B cell (primary cell): ENCODE measurements at regions not wholly inside any gene's neighbourhood (a gene's known extent, or its start where the extent isn't known, plus 50 kb on each side); places are given as distances from the start of the nearest gene placed in this dataset.

ENCODE experiments used
- ATAC-seq: fragments of 200-7000 bp; cut with Tn5 transposase; one replicate; pipeline ENCODE4 v1.10.0; 2021; ENCODE audit warnings: low read depth, mild to moderate bottlenecking, moderate number of reproducible peaks, moderate library complexity
- CTCF ChIA-PET: fragments of 350-600 bp; sonication (Branson Sonifier 250); formaldehyde crosslinking; loops from one replicate; lab custom pipeline; 2021; ENCODE audit warnings: antibody characterized with exemption, inconsistent platforms; lab: Charles Lee
- POLR2A ChIA-PET: fragments of 350-600 bp; sonication (Branson Sonifier 250); formaldehyde crosslinking; loops from one replicate; lab custom pipeline; 2021; ENCODE audit warnings: antibody characterized with exemption; lab: Charles Lee
- DNase-seq: peaks from one replicate; pipeline ENCODE4 v3.0.0; 2013
- H2AFZ ChIP-seq: 2 replicates; pipeline ENCODE4 v1.6.1; 2012; ENCODE audit warnings: mild to moderate bottlenecking, low read depth, low read length; ENCODE audit not compliant: insufficient read depth, poor library complexity, severe bottlenecking
- H3K27ac ChIP-seq, 2 donors: 1 replicate in 1 of 2; 2 replicates in 1 of 2; pipeline ENCODE4 v1.5.1; 2012 to 2013; ENCODE audit warnings: low read length in 2 of 2, mild to moderate bottlenecking in 2 of 2, moderate library complexity in 1 of 2
- H3K27me3 ChIP-seq, 4 experiments: fragments of 200-600 bp in 1 of 4; sonication (generic) in 1 of 4; replicated peaks in 1 of 4; 1 replicate in 2 of 4; 2 replicates in 2 of 4; pipeline versions ENCODE4 v1.6.1 to v1.7.0; 2013 to 2016; ENCODE audit warnings: low read length in 3 of 4, mild to moderate bottlenecking in 2 of 4, mixed read lengths in 1 of 4, moderate library complexity in 1 of 4; ENCODE audit not compliant: insufficient read depth in 4 of 4, control insufficient read depth in 3 of 4; ENCODE audit errors: control extremely low read depth in 1 of 4
- H3K36me3 ChIP-seq, 2 experiments: replicated peaks in 1 of 2; 1 replicate in 1 of 2; 2 replicates in 1 of 2; pipeline versions ENCODE4 v1.6.1 to v1.7.1; 2013; ENCODE audit warnings: low read length in 1 of 2; ENCODE audit not compliant: insufficient read depth in 2 of 2, control insufficient read depth in 1 of 2; ENCODE audit errors: control extremely low read depth in 1 of 2, extremely low read depth in 1 of 2
- H3K4me1 ChIP-seq, 2 donors: fragments of 200-600 bp in 1 of 2; sonication (generic) in 1 of 2; 1 replicate in 1 of 2; 2 replicates in 1 of 2; pipeline versions ENCODE4 v1.5.1 to v1.6.1; 2013 to 2017; ENCODE audit warnings: low read length in 2 of 2; ENCODE audit not compliant: control insufficient read depth in 2 of 2, insufficient read depth in 2 of 2
- H3K4me2 ChIP-seq: replicated peaks from 2 replicates; pipeline ENCODE3; 2012; ENCODE audit warnings: mild to moderate bottlenecking, low read depth, low read length; ENCODE audit not compliant: poor library complexity, severe bottlenecking
- H3K4me3 ChIP-seq, 5 experiments: fragments of 200-600 bp in 1 of 5; sonication (generic) in 1 of 5; 1 replicate in 3 of 5; 2 replicates in 2 of 5; pipeline versions ENCODE4 v1.5.1 to v1.7.0; 2011 to 2016; ENCODE audit warnings: low read length in 4 of 5, mild to moderate bottlenecking in 4 of 5, low read depth in 2 of 5, control low read depth in 1 of 5, moderate library complexity in 1 of 5; ENCODE audit not compliant: insufficient read depth in 1 of 5; ENCODE audit errors: control extremely low read depth in 1 of 5, extremely low read depth in 1 of 5
- H3K79me2 ChIP-seq: fragments of 200-600 bp; sonication (generic); one replicate; pipeline ENCODE4 v1.6.0; 2016; ENCODE audit warnings: low read length; ENCODE audit not compliant: control insufficient read depth, insufficient read depth
- H3K9ac ChIP-seq: fragments of 200-600 bp; sonication (generic); 2 replicates; pipeline ENCODE4 v1.6.1; 2017; ENCODE audit warnings: mild to moderate bottlenecking, low read length, moderate library complexity
- H3K9me3 ChIP-seq, 3 donors: one replicate each; pipeline versions ENCODE4 v1.6.1 to v1.7.1; 2013; ENCODE audit warnings: low read length in 2 of 3; ENCODE audit not compliant: control insufficient read depth in 2 of 3, insufficient read depth in 1 of 3; ENCODE audit errors: control extremely low read depth in 1 of 3
- H4K20me1 ChIP-seq: 2 replicates; pipeline ENCODE4 v1.6.0; 2012; ENCODE audit warnings: mild to moderate bottlenecking, low read length; ENCODE audit not compliant: insufficient read depth, control insufficient read depth, poor library complexity, severe bottlenecking
- H3K27ac Mint-ChIP-seq: one replicate; pipeline ENCODE4 v1.8.0; 2021; ENCODE audit warnings: mixed read lengths
- H3K27me3 Mint-ChIP-seq: one replicate; pipeline ENCODE4 v1.8.0; 2021; ENCODE audit warnings: mixed read lengths
- H3K4me1 Mint-ChIP-seq: one replicate; pipeline ENCODE4 v1.8.0; 2021; ENCODE audit warnings: mixed read lengths
- H3K4me3 Mint-ChIP-seq: one replicate; pipeline ENCODE4 v1.8.0; 2021; ENCODE audit warnings: mixed read lengths
- H3K9me3 Mint-ChIP-seq: one replicate; pipeline ENCODE4 v1.8.0; 2022; ENCODE audit warnings: mixed read lengths; ENCODE audit not compliant: insufficient read depth
- EZH2 ChIP-seq: IDR thresholded peaks from 2 replicates; pipeline ENCODE4 v1.6.1; 2012; ENCODE audit warnings: borderline replicate concordance, low read depth, mild to moderate bottlenecking, moderate library complexity, low read length; ENCODE audit not compliant: insufficient read depth, poor library complexity, severe bottlenecking
- WGBS: methylation state at CpG from one replicate; pipeline ENCODE4 v1.1.5; 2013; ENCODE audit warnings: missing lambda C conversion rate; ENCODE audit not compliant: insufficient coverage; 5-methylcytosine and 5-hydroxymethylcytosine counted together
- intact Hi-C: fragments of 100-400 bp; cut with micrococcal nuclease; formaldehyde crosslinking; loops from one replicate; pipeline ENCODE4 v1.10.0; 2022
- TF ChIP-seq, protein P1 (sequence below): fragments of 200-600 bp; IDR thresholded peaks from one replicate; pipeline ENCODE4 v1.8.0; 2022; ENCODE audit warnings: antibody characterized with exemption, mild to moderate bottlenecking

DNA sequence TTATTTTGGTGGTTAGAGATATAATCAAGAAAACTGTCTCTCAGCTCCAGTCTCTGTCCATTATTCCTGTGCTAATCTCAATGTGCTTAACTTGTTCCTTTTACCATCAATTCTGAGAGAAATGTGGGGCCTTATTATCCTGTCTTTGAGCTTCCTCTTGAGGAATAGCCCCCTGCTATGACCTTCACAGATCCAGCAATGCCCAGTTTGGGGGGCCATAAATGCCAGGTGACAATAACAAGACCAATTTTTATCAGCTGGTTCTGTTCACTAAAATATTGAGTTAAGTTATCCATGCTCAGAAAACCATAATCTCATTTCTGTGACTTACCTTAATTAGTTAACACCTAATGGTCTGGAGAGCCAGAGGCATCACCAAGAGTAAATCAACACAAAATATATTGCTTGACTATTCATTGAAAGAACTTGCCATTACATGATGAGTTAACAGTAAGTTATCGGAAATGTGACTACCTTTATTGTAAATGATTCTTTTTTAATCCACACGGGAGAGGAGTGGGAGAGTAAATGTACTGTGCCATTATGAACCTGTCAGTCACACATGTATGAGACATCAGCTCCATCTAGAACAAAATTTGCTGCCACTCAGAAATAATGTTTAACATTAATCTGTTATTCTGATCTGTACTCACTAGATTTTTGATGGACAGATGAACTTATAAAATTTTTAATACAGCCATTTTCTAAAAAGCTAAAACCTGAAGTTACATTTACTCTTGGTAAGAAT is 149.7 kb downstream of the ID4 start:
- no CpG with 5 or more reads among the region's 2 CpGs for WGBS
- no peaks in the 10 kb centered on the region for H4K20me1 ChIP-seq
- Mint-ChIP-seq H3K4me3 (no peak overlapping the region), H3K4me1 (no peaks in the 10 kb centered on the region), H3K27me3 (no peaks in the 10 kb centered on the region), H3K9me3 (no peaks in the 10 kb centered on the region), H3K27ac (no peak overlapping the region)
- ChIA-PET CTCF (no interaction called here), POLR2A (no interaction called here)
- H3K4me3 ChIP-seq: no peak overlapping the region
- H3K9me3 ChIP-seq: no peaks in the 10 kb centered on the region
- intact Hi-C loops: no loop called here
- no peaks in the 10 kb centered on the region for H3K36me3 ChIP-seq
- DNase-seq (no peak), ATAC-seq (no peak)
- H3K9ac ChIP-seq: no peak overlapping the region
- H3K4me2 ChIP-seq: no peak overlapping the region
- no peaks in the 10 kb centered on the region for H3K4me1 ChIP-seq
- H2AFZ ChIP-seq: no peak overlapping the region
- H3K27me3 ChIP-seq: no peaks in the 10 kb centered on the region
- no peaks in the 10 kb centered on the region for H3K79me2 ChIP-seq
- TF ChIP-seq, protein P1, sequence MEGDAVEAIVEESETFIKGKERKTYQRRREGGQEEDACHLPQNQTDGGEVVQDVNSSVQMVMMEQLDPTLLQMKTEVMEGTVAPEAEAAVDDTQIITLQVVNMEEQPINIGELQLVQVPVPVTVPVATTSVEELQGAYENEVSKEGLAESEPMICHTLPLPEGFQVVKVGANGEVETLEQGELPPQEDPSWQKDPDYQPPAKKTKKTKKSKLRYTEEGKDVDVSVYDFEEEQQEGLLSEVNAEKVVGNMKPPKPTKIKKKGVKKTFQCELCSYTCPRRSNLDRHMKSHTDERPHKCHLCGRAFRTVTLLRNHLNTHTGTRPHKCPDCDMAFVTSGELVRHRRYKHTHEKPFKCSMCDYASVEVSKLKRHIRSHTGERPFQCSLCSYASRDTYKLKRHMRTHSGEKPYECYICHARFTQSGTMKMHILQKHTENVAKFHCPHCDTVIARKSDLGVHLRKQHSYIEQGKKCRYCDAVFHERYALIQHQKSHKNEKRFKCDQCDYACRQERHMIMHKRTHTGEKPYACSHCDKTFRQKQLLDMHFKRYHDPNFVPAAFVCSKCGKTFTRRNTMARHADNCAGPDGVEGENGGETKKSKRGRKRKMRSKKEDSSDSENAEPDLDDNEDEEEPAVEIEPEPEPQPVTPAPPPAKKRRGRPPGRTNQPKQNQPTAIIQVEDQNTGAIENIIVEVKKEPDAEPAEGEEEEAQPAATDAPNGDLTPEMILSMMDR: no peak
- no peak for TF ChIP-seq EZH2
- H3K27ac ChIP-seq: no peak overlapping the region

DNA sequence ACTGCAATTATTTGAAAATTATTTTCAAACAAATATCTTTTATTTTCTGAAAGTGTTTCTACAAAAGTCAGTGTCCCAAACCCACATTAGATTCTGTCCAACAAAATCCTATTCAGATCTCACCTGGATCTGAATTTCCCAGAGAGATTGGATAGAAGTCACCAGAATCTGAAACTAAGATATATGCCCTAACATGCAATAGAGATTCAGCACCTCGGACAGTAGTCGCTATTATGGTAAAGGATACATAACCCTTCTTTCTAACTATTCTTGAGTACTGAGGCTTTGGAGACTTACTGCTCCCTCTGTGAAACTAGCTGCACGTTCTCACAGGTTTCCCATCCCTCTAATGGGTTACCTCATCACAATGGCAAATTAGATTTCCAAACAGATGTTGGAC is 151.4 kb downstream of the ID4 start:
- no peak overlapping the region for H3K4me3 ChIP-seq
- H3K4me1 ChIP-seq: no peaks in the 10 kb centered on the region
- Mint-ChIP-seq H3K4me3 (no peak overlapping the region), H3K27ac (no peak overlapping the region), H3K9me3 (no peaks in the 10 kb centered on the region), H3K4me1 (no peaks in the 10 kb centered on the region), H3K27me3 (no peaks in the 10 kb centered on the region)
- peaks cover 0 to 2% (median 0%) of the 10 kb centered on the region in 4 experiments for H3K27me3 ChIP-seq
- TF ChIP-seq, protein P1: no peak
- no peak for TF ChIP-seq EZH2
- H3K9ac ChIP-seq: no peak overlapping the region
- H3K36me3 ChIP-seq: no peaks in the 10 kb centered on the region
- DNase-seq (no peak), ATAC-seq (no peak)
- WGBS: 10% methylated on average over 1 of the region's 3 CpGs
- H3K79me2 ChIP-seq: no peaks in the 10 kb centered on the region
- no peak overlapping the region for H3K4me2 ChIP-seq
- intact Hi-C loops: no loop called here
- ChIA-PET POLR2A (no interaction called here), CTCF (no interaction called here)
- H3K27ac ChIP-seq: no peak overlapping the region
- no peak overlapping the region for H2AFZ ChIP-seq
- H3K9me3 ChIP-seq: no peaks in the 10 kb centered on the region
- no peaks in the 10 kb centered on the region for H4K20me1 ChIP-seq
